ENCODE measurements at regions not wholly inside any gene's neighbourhood (a gene's known extent, or its start where the extent isn't known, plus 50 kb on each side); places are given as distances from the start of the nearest gene placed in this dataset.

DNA sequence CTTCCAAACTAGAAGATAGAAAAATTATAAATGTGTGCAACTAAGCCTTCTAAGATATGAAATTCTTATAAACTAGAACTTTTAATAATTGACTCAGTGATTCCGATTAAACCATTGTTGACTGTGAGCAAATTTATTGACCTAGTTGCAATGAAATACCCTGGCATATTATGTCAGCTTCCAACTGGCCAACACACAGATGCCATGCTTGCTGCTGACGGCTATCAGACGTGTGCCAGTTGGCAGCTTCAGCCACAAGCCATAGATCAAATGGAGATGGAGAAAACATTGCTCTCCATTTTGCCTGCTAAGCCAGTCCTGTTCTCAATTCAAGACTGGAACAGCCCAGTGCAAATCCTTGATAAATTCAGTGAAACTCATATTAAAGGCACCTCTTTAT lies 101.7 kb upstream of the HDGFL1 start:
- DNase-seq, result no peak

DNA sequence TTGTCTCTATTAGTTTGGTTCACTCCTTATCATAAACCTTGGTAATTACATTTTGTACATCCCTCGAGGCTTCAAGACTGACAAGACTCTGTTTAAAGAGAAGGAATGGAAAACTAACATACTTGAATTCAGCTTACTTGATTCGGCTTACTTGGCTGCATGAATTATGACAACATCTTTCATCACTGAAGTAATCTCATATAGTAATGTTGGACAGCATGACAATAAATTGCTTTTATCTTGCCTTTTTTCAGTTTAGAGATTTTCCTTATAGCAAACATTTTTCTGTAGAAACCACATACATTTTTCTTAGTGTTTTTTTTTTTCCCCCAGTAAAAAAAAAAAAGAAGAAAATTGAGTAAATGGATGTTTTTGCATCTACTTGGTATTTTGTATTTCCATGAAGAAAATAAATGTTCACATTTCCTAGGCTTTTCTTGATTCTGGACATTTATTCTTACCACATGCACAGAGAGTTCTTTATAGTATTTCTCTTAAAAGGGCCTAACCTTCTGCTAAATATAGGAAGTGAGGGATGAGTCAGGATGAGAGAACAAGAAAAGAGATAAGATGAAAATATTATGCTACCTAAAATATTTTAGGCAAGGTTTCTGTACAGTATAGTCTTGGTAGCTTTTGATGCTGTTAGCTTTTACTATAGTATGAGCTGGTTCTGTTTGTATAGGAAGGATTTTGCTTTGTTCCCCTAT lies 101.0 kb upstream of the HDGFL1 start:
- no peak for DNase-seq

DNA sequence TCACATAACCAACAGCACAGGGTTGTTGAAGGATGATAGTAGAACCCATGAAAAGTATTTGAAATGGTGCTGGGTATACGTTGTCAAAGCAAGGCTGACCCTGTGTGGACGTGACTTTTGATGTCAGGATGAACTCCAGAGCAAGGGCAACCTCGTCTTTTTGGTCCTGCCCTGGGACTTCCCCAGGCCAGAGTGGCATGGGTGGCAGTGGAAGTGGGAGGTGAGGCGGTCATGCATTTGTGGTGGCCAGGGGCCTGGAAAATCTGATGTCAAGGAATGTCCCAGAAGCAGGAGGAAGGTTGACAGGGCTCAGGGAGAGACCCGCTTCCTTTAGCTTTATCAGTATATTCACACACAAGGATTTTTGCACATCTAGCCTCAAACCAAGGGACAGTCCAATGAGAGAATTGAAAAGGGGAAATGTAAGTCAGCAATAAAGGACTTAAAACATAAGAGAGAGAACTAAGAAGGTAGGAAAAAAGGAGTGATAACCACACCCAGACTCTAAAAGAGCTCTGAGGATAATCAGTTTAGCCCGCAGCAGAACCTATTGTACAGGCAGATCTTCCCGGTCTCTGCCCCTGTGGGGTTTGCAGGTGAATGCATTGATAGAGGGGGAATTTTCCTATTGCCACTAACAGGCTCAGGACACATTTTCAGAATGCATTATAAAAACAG lies 98.8 kb upstream of the HDGFL1 start:
- DNase-seq, result peak in 1 of 2 experiments; percentile 56

DNA sequence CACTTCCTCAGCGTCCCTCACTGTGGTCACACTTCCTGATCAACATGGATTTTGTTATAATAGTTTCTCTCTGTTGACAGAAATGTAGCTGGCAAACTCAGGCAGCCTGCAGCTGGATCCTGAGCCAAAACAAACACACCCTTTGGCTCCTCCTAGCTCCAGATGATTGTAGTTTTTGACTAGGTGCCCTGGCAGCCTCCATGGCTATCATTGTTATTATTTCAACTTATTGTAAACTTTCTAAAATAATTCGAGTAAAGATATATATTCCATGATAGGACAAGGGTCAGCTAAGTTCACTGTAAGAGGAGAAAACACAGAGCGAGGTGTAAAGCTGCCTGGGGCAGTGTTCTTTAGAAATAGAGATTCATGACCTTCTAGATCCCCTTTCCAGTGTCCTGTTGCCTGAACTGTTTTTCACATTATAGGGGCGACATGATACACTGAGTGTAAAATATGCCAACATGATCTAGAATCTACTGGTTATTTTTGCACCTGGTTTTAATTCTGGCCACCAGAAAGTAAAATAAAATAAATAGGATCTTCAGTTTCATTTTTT lies 98.2 kb upstream of the HDGFL1 start:
- DNase-seq, result peak in 1 of 2 experiments; percentile 56

DNA sequence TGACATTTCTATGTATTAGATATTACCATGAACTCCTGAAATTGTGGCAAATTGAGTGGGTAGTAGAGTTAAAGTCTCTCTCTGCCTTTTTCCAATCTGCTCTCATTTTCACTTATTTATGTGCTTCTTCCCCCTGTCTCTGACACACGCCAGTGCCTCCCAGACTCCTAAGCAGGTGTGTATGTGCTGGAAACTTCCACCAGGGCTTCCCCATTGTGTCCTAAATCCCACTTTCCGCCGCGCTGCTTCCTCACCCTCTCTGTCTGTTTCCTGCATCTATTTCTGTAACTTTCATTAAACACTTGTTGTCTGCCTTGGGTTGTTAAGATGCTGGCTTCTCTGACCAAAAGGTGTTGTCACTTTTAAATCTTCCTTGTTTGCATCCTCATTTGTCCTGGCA lies 97.6 kb upstream of the HDGFL1 start:
- DNase-seq, result no peak

DNA sequence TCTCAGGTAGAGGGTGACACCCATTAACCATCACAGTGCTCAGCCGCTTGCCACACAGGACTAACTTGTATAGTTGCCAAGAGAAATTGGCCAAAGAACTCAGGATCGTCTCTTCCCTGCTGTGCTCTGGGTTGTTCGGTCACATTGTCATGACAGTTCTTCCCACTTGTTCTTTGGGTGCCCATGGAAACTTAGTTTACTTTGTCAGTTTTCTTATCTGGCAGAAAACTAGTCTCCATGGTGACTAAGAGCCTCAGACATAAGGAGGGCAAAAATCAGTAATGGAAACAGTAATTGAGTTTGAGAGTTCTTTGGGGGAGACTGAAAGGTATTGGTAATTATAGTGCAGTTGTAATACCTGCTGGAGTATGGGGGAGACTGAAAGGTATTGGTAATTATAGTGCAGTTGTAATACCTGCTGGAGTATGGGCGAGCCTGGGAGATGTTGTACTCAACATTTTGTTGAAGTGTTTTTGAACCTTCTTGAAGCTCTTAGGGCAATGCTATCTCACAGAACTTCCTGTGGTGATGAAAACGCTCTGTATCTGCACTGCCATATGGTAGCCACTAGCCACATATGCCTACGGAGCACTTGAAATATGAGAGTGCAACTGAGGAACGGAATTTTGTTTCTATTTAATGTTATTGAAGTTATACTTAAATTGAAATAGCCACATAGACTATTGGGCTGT lies 95.2 kb upstream of the HDGFL1 start:
- DNase-seq, result no peak

DNA sequence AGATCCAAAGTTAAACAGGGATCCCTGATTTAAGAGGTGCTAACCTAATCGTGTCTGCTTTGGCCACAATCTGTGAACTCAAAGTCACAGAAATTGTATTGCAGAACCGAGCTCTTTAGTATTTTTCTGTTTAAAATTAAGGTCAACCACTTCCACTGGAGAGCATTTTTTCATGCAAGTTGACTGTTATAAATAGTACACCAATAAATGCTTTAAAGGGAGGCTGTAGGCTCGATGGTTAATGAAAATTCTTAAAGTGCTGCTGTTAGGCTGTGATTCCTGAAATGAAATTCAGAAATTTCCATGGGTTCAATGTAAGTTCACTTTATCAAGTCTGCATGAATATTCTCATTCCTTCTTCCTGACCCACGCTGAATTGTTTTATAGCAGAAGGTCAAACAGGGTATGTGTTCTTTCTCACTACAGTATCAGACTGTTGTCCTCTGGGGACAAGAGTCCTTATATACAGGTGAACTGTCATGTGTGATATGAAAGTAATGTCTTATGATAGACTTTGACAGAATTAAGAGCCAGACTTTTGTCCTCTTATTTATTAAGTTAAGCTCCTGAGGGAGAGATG lies 92.5 kb upstream of the HDGFL1 start:
- no peak for DNase-seq

DNA sequence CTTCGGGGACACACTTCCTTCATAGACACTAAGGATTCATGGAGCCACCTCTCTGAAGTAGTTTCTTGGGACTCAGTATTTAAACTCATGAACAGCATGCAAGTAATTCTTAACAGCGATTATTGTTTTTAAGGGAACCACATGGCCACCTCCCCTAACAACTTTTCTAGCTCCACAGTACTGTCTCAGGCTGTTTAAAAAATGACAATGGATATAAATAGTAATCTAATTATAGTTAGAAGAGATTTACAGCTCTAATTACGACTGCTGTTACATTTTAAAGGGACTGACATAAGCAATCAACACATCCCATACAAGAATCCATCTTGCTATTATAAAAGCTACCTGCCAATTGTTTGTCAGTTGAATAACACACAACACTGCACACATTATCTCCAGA lies 72.1 kb upstream of the HDGFL1 start:
- no peak for DNase-seq

DNA sequence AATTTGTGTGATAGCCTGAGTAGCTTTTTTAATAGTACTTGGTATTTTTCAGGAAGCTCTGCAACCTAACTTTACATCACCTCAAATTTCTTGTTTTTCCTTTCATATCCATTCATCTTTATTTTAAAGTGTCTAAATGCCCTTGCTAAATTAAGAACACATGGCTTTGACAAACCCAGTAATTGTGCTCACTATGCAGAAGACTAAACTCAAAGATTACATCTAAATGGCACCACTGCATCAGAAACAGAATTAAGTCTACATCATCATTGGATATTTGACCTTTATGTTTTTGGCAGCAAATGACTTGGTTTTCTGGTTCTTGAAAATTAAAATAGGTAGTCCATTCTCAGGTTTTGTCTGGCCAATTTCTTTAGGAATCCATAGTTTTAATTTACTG lies 69.6 kb upstream of the HDGFL1 start:
- DNase-seq, result no peak

DNA sequence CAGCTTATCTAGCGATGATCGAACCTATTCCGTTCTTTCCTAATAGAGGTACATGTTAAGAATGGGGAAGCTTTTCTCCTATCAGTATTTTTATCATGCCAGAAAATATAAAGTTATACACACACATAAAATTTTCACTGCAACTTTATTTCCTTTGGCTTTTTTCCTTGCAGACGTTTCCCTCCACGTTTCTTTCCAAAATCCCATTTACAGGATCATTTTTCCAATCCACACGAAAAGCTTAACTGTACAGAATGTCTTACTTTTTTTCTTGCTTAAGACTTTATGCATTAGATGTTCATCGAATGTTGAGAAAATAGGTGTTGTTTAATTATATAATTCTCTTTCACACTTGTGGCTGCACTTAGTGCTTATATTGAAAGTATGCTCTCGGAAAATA lies 62.9 kb upstream of the HDGFL1 start:
- no peak for DNase-seq

DNA sequence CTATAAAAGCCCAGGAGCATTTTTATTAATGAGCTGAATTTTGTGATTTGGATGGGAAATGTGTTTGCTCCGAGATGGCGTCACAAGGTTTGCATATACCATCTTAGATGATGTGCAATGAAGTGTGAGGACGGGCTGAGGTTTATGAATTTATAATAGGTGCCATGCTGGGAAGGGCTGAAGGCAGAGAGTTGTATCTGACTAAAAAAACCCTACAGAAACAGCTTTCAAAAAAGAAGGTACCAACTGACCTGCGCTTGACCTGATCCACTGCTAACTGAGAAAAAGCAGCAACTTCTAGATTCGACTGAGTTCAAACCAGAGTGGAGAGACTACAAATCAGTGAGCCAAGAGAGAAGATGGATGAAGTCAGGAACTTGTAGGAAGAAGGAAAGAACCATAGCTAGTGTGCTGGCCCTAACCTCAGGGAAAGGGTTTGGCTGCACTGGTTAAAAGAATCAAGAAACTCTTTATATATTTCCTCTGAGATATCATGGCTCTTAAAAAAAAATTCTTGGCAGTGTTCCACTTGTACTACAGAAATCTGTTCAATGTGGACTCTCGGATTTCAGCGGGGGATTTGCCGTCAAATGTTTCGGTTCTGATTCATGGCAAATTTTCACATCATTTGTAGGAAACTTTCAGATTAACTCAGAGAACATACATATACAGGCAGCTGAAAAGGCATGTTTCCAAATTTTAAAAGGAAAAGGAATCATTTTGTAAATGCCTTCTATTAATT lies 56.5 kb upstream of the HDGFL1 start:
- peak; percentile 18 to 21 for DNase-seq

DNA sequence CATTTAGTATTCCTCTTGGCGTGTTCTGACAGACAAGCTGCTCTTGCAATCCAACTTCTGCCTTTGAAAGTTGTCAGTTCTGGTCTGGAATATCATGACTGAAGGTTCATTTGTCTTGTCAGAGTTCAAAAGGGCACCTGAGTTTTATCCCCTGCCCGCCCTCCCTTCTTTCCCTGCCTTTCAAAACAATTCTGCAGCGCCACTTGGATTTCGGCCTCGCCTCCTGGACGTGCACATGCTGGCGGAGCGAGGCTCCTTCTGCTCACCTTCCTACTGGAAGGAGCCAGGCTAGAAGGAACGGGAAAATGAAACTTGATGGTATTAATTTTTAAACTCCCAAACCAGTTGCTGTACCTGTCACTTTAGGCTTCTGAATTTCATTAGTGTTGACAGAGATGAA lies 55.7 kb upstream of the HDGFL1 start:
- DNase-seq, result no peak

DNA sequence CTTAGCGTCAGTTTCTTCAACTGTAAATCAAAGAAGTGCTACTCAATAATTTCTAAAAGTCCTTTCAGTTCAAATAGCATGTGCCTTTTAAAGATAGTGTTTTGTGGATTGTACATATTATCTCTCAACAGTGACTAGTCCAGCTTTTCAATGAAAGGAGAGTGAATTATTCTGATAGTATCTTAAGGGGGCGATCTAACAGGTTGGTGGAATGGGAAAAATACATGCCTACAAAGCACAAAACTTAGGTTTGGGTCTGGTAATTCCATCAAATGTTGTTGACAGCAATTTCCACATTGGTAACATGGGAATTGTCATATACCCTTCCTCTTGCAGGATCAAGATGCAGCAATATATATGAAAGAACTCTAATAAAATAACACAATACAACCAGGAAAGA lies 50.1 kb upstream of the HDGFL1 start:
- DNase-seq, result no peak
